NB4 (cell line): ENCODE measurements at regions not wholly inside any gene's neighbourhood (a gene's known extent, or its start where the extent isn't known, plus 50 kb on each side); places are given as distances from the start of the nearest gene placed in this dataset.

Experiments
- CTCF ChIP-seq: IDR thresholded peaks from one replicate; pipeline ENCODE4 v1.5.1; 2012; ENCODE audit warnings: low read depth, low read length
- MAX ChIP-seq: IDR thresholded peaks from 2 replicates; pipeline ENCODE4 v1.6.1; 2011; ENCODE audit warnings: low read depth, low read length
- MYC ChIP-seq: IDR thresholded peaks from 2 replicates; pipeline ENCODE4 v1.6.1; 2011; ENCODE audit warnings: low read depth, low read length
- POLR2A ChIP-seq: IDR thresholded peaks from 2 replicates; pipeline ENCODE4 v1.6.1; 2011; ENCODE audit warnings: mild to moderate bottlenecking; ENCODE audit not compliant: insufficient read length; ENCODE audit errors: extremely low read depth

GRCh38 chr10:123561141-123561440 is 105.1 kb upstream of the GPR26 start:
- TF ChIP-seq CTCF (no peak), POLR2A (no peak), MAX (no peak), MYC (no peak)
